Stomach (tissue), 4 donors: ENCODE measurements at regions not wholly inside any gene's neighbourhood (a gene's known extent, or its start where the extent isn't known, plus 50 kb on each side); places are given as distances from the start of the nearest gene placed in this dataset.

Experiments
- EP300 ChIP-seq: sonication (generic); formaldehyde crosslinking; IDR thresholded peaks from one replicate; pipeline ENCODE4 v1.6.1; 2017; ENCODE audit warnings: antibody characterized with exemption
- TF ChIP-seq, protein P1 (sequence below), 7 experiments: fragments of 450-650 bp in 4 of 7; fragments of 200-600 bp in 3 of 7; sonication (generic) in 3 of 7; IDR thresholded peaks; one replicate each; pipeline ENCODE4 v1.5.1; 2016 to 2019; ENCODE audit warnings: antibody characterized with exemption in 7 of 7, control low read depth in 2 of 7, mild to moderate bottlenecking in 1 of 7

GRCh38 chr7:125930848-125931247 is 1001.2 kb upstream of the POT1 start:
- TF ChIP-seq, protein P1, sequence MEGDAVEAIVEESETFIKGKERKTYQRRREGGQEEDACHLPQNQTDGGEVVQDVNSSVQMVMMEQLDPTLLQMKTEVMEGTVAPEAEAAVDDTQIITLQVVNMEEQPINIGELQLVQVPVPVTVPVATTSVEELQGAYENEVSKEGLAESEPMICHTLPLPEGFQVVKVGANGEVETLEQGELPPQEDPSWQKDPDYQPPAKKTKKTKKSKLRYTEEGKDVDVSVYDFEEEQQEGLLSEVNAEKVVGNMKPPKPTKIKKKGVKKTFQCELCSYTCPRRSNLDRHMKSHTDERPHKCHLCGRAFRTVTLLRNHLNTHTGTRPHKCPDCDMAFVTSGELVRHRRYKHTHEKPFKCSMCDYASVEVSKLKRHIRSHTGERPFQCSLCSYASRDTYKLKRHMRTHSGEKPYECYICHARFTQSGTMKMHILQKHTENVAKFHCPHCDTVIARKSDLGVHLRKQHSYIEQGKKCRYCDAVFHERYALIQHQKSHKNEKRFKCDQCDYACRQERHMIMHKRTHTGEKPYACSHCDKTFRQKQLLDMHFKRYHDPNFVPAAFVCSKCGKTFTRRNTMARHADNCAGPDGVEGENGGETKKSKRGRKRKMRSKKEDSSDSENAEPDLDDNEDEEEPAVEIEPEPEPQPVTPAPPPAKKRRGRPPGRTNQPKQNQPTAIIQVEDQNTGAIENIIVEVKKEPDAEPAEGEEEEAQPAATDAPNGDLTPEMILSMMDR (IDR thresholded peaks at IDR 0.05) = no peak
- no peak for TF ChIP-seq EP300
